ENCODE measurements at regions not wholly inside any gene's neighbourhood (a gene's known extent, or its start where the extent isn't known, plus 50 kb on each side); places are given as distances from the start of the nearest gene placed in this dataset.

DNA sequence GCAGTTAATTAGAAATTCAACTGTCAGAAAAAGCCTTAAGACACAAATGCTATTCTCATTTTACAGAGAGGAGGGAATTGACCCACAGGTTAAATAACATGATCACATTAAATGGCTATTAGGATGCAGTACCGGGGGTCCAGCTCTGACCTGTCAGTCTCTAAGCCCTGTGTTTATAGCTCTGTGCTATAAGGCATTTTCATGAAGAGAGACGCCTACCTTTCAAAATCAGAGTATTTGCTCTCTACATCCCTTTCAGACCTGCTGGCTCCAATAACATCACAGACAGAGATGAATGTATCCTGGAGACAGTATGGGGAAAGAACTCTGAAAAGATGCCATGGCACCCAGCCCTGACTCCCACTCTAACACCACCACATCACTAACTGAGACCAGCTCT lies 189.9 kb upstream of the PRSS58 start:
- no peak for DNase-seq (ENCODE audit: low spot score)
- Histone ChIP-seq H3K4me3 (no peak overlapping the region), H3K27ac (no peak overlapping the region), H3K4me1 (no peaks in the 10 kb centered on the region), H3K9me3 (no peaks in the 10 kb centered on the region), H3K36me3 (no peaks in the 10 kb centered on the region), H3K27me3 (no peaks in the 10 kb centered on the region)
- TF ChIP-seq CTCF (IDR thresholded peaks at IDR 0.05) = no peak

- Histone ChIP-seq H3K27ac (no peak overlapping the region), H3K27me3 (no peaks in the 10 kb centered on the region), H3K4me1 (no peaks in the 10 kb centered on the region), H3K4me3 (no peak overlapping the region), H3K9me3 (no peaks in the 10 kb centered on the region), H3K36me3 (no peaks in the 10 kb centered on the region)
- DNase-seq (ENCODE audit: low spot score) = no peak
- TF ChIP-seq CTCF (IDR thresholded peaks at IDR 0.05) = no peak
Observed at GRCh38 chr7:142445019-142445686, 187.3 kb upstream of the PRSS58 start.

DNA sequence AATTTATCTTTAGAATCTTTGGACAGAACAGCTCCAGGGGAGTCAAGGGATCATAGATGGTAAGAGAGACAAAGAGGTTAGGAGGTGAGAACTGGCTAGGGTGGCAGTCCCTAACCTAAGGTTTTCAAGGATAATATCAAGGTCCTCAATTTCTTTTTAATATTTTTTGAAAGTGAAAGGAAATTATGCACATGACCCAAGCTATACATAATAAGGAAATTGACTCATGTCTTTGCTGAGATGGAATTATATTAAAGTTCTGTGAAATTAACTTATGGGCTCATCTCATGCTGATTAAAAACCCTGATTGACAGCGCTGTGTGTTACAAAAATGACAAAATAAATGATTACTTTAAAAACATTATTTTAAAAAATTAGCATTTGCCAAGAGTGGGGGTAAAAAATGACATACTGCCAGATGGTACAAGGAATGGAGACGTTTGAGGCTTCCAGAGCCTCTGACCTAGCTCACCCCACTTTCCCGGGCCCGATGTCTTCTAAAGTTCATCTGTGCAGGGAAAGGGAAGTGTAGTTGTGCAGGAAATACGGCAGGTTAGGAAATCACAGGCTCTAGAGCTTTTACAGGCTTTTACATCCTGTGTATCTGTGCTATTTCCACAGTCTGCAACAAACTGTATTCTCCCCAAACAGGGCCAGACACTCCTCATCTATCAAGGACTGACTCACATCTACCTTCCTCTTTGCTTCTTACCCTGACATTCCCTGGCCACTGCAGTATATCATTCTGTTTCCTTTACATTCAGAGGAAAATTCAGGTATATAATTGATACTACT lies 185.6 kb upstream of the PRSS58 start:
- Histone ChIP-seq H3K4me1 (no peaks in the 10 kb centered on the region), H3K36me3 (no peaks in the 10 kb centered on the region), H3K4me3 (no peak overlapping the region), H3K27me3 (no peaks in the 10 kb centered on the region), H3K9me3 (no peaks in the 10 kb centered on the region), H3K27ac (no peak overlapping the region)
- no peak for DNase-seq (ENCODE audit: low spot score)
- no peak for TF ChIP-seq CTCF (IDR thresholded peaks at IDR 0.05)

- Histone ChIP-seq H3K9me3 (no peaks in the 10 kb centered on the region), H3K27ac (no peak overlapping the region), H3K4me3 (no peak overlapping the region), H3K4me1 (no peaks in the 10 kb centered on the region), H3K36me3 (no peaks in the 10 kb centered on the region), H3K27me3 (no peaks in the 10 kb centered on the region)
- TF ChIP-seq CTCF (IDR thresholded peaks at IDR 0.05) = no peak
- no peak for DNase-seq (ENCODE audit: low spot score)
Observed at GRCh38 chr7:142442396-142442795, 184.5 kb upstream of the PRSS58 start.

DNA sequence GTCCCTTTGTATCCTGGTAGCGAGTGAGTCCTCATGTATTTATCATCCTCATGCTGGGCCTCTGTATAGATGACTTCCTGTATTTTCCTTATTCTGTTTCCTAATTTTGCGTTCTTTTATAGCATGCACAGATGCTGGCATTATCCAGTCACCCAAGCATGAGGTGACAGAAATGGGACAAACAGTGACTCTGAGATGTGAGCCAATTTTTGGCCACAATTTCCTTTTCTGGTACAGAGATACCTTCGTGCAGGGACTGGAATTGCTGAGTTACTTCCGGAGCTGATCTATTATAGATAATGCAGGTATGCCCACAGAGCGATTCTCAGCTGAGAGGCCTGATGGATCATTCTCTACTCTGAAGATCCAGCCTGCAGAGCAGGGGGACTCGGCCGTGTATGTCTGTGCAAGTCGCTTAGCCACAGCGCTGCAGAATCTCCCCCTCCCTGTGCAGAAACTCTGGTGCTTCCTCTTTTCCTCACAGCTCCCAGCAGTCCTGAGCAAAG lies 183.1 kb upstream of the PRSS58 start:
- Histone ChIP-seq H3K4me1 (no peaks in the 10 kb centered on the region), H3K9me3 (no peaks in the 10 kb centered on the region), H3K27ac (no peak overlapping the region), H3K27me3 (no peaks in the 10 kb centered on the region), H3K36me3 (no peaks in the 10 kb centered on the region), H3K4me3 (no peak overlapping the region)
- TF ChIP-seq CTCF (IDR thresholded peaks at IDR 0.05) = no peak
- DNase-seq (ENCODE audit: low spot score) = no peak

Measured in right atrium auricular region (tissue), 2 donors.